ENCODE measurements at regions not wholly inside any gene's neighbourhood (a gene's known extent, or its start where the extent isn't known, plus 50 kb on each side); places are given as distances from the start of the nearest gene placed in this dataset.
A peak's percentile ranks its signal among the peaks of the same experiment; 100 is the strongest.

GRCh38 chr17:79455636-79456035 is 155.2 kb downstream of the RBFOX3 start:
- Histone ChIP-seq H3K4me1 (ENCODE audit: control insufficient read depth in 2 of 3, insufficient read depth in 2 of 3, low read depth in 1 of 3, low read length in 3 of 3) (no peaks in the 10 kb centered on the region), H3K36me3 (ENCODE audit: control insufficient read depth in 2 of 3, insufficient read depth in 3 of 3, low read length in 3 of 3) (no peaks in the 10 kb centered on the region), H3K27ac (ENCODE audit: low read depth in 2 of 2, low read length in 2 of 2) (no peak overlapping the region), H3K4me3 (ENCODE audit: low read length in 3 of 3) (no peak overlapping the region), H3K27me3 (ENCODE audit: control insufficient read depth, insufficient read depth, low read length) (no peaks in the 10 kb centered on the region), H3K9ac (ENCODE audit: low read length in 3 of 3) (no peak overlapping the region), H3K9me3 (ENCODE audit: control insufficient read depth in 2 of 3, insufficient read depth in 1 of 3, low read length in 3 of 3) (no peaks in the 10 kb centered on the region)
- no peak for TF ChIP-seq CTCF (IDR thresholded peaks at IDR 0.05; ENCODE audit: borderline replicate concordance, extremely low read depth, insufficient read depth)
- DNase-seq (no peak), FAIRE-seq (no peak)
- intact Hi-C loops (cut with DNase I) = no loop called here

- Histone ChIP-seq H3K9ac (ENCODE audit: low read length in 3 of 3) (no peak overlapping the region), H3K4me3 (ENCODE audit: low read length in 3 of 3) (no peak overlapping the region), H3K4me1 (ENCODE audit: control insufficient read depth in 2 of 3, insufficient read depth in 2 of 3, low read depth in 1 of 3, low read length in 3 of 3) (no peaks in the 10 kb centered on the region), H3K27ac (ENCODE audit: low read depth in 2 of 2, low read length in 2 of 2) (no peak overlapping the region), H3K36me3 (ENCODE audit: control insufficient read depth in 2 of 3, insufficient read depth in 3 of 3, low read length in 3 of 3) (no peaks in the 10 kb centered on the region), H3K27me3 (ENCODE audit: control insufficient read depth, insufficient read depth, low read length) (no peaks in the 10 kb centered on the region), H3K9me3 (ENCODE audit: control insufficient read depth in 2 of 3, insufficient read depth in 1 of 3, low read length in 3 of 3) (no peaks in the 10 kb centered on the region)
- DNase-seq (peak in 1 of 5 donors; percentile 52), FAIRE-seq (no peak)
- intact Hi-C loops (cut with DNase I) = no loop called here
- TF ChIP-seq CTCF (IDR thresholded peaks at IDR 0.05; ENCODE audit: borderline replicate concordance, extremely low read depth, insufficient read depth) = no peak
These were observed 156.0 kb downstream of the RBFOX3 start for GRCh38 chr17:79454826-79455225.

GRCh38 chr17:79453481-79453880 is 157.4 kb downstream of the RBFOX3 start:
- no peaks in the 10 kb centered on the region for H3K9me3 ChIP-seq (ENCODE audit: control insufficient read depth in 2 of 3, insufficient read depth in 1 of 3, low read length in 3 of 3)
- H3K4me1 ChIP-seq (ENCODE audit: control insufficient read depth in 2 of 3, insufficient read depth in 2 of 3, low read depth in 1 of 3, low read length in 3 of 3) = no peaks in the 10 kb centered on the region
- H3K27me3 ChIP-seq (ENCODE audit: control insufficient read depth, insufficient read depth, low read length) = no peaks in the 10 kb centered on the region
- H3K9ac ChIP-seq (ENCODE audit: low read length in 3 of 3) = no peak overlapping the region
- FAIRE-seq = no peak
- DNase-seq = no peak
- no peak for TF ChIP-seq CTCF (IDR thresholded peaks at IDR 0.05; ENCODE audit: borderline replicate concordance, extremely low read depth, insufficient read depth)
- H3K27ac ChIP-seq (ENCODE audit: low read depth in 2 of 2, low read length in 2 of 2) = no peak overlapping the region
- no peak overlapping the region for H3K4me3 ChIP-seq (ENCODE audit: low read length in 3 of 3)
- H3K36me3 ChIP-seq (ENCODE audit: control insufficient read depth in 2 of 3, insufficient read depth in 3 of 3, low read length in 3 of 3) = no peaks in the 10 kb centered on the region
- intact Hi-C loops (cut with DNase I) = no loop called here

- H3K36me3 ChIP-seq (ENCODE audit: control insufficient read depth in 2 of 3, insufficient read depth in 3 of 3, low read length in 3 of 3) = no peaks in the 10 kb centered on the region
- no peak for TF ChIP-seq CTCF (IDR thresholded peaks at IDR 0.05; ENCODE audit: borderline replicate concordance, extremely low read depth, insufficient read depth)
- no peaks in the 10 kb centered on the region for H3K27me3 ChIP-seq (ENCODE audit: control insufficient read depth, insufficient read depth, low read length)
- FAIRE-seq = no peak
- H3K27ac ChIP-seq (ENCODE audit: low read depth in 2 of 2, low read length in 2 of 2) = no peak overlapping the region
- no peaks in the 10 kb centered on the region for H3K9me3 ChIP-seq (ENCODE audit: control insufficient read depth in 2 of 3, insufficient read depth in 1 of 3, low read length in 3 of 3)
- no peaks in the 10 kb centered on the region for H3K4me1 ChIP-seq (ENCODE audit: control insufficient read depth in 2 of 3, insufficient read depth in 2 of 3, low read depth in 1 of 3, low read length in 3 of 3)
- no peak for DNase-seq
- intact Hi-C loops (cut with DNase I) = no loop called here
- H3K9ac ChIP-seq (ENCODE audit: low read length in 3 of 3) = no peak overlapping the region
- no peak overlapping the region for H3K4me3 ChIP-seq (ENCODE audit: low read length in 3 of 3)
These were observed 158.1 kb downstream of the RBFOX3 start for GRCh38 chr17:79452706-79453105.

All from kidney (tissue), 13 donors.